HG03064 (cell line): ENCODE measurements at regions not wholly inside any gene's neighbourhood (a gene's known extent, or its start where the extent isn't known, plus 50 kb on each side); places are given as distances from the start of the nearest gene placed in this dataset.

ENCODE experiments used
- ATAC-seq: cut with Tn5 transposase; IDR thresholded peaks from one replicate; pipeline ENCODE4 v1.9.1; 2021; ENCODE audit warnings: low read depth; ENCODE audit not compliant: unreplicated experiment

- ATAC-seq: no peak
Observed at GRCh38 chr7:10075866-10076265, 897.8 kb upstream of the PHF14 start.

DNA sequence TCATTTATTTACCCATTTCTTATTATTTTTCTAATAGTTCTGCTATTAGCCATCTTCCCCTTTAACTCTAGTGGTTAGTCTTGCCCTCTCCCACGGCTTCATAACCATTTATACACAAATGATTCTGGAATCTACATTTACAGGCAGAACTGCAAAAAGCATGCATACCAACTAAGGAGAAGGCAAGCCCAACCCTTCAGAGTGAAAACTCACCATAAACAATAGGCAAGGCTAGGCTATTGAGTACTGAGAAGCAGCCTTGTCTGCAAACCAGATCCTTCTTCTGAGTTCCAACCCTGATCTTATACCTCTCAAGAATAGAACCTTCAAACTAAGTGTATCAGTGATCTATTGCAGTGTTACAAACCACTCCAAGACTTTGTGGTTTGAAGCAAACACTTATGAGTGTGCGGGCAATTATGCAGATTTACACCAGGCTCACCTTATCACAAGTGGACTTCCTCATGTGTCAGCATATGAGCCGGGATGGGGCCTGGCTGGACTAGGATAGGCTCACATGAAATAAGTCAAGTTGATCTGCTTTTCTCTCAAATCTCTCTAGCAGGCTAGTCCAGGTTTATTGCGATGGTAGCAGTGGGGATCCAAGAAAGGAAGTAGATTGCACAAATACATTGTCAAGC, 896.9 kb upstream of the PHF14 start:
- no peak for ATAC-seq

DNA sequence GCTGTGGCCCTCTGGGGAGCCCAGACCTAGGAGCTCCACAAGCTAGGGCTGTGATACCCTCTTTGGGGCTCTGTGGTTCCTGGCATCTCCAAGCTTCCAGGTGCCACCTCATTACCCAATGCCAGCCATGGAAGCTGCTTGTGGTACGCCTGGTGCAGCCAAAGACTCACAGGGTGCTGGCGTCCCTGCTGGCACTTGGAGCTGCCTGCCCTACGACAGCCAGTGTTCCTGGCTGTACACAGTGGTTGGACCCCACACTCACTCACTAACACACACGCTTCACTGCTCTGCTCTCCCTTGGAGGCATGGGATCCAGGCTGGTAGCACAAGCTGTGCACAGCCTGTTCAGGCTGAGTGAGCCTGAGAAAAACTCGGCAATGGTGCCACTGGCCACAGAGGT, 894.1 kb upstream of the PHF14 start:
- no peak for ATAC-seq

- no peak for ATAC-seq
Observed at GRCh38 chr7:10082896-10083295, 890.8 kb upstream of the PHF14 start.

DNA sequence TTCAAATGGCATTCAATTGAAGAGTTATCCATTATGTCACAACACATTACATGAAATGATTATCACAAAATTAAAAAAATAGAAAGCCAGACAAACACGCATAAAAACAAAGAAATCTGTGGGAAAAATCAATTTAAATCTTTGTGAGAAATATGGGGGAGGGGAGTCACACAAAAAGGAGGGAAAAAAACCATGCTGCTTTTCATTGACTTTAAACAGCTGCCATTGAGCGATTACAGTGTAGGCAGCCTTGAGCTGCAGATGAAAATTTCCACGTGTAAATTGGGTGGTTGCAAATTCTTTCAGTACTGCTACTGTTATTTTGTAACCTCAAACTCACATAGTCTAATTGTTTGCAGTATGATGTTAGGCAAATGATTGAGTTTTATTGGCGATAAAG, 889.9 kb upstream of the PHF14 start:
- ATAC-seq: no peak

GRCh38 chr7:10085231-10085630, 888.4 kb upstream of the PHF14 start:
- no peak for ATAC-seq

DNA sequence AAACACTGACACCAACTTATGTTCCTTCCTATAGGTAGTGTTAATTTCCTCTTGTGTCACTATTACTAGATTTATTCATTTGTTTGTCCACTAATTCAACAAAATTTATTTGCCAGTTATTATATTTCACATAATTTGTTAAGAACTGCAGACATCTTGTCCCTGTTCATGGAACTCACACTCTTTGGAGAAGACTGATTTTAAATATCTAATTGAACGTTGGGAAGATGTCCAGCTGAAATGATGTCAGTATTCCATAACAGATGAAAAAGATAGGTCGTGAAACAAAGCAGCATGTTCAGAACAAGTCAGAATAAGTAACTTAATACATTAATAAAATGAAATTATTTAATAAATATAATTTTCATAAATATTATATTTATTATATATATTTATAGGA, 873.1 kb upstream of the PHF14 start:
- no peak for ATAC-seq

DNA sequence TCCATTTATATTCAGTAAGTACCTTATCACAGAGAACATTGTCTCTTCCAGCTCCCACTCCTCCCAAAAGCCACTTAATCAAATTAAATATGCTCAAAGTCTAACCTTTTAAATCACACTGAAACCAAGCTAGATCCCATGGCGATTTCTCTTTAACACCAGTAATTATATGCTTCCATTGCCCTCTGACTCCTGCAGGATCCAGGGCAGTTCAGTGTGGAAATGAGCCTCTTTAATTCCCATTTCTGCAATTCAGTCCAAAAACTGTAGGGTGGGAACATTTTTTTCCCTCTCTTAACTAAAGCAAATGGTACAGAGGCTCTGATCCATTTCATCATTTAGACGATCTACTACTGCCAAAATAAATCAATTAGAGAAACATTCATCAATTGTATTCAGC, 872.3 kb upstream of the PHF14 start:
- ATAC-seq: no peak

- no peak for ATAC-seq
Observed at GRCh38 chr7:10104292-10104691, 869.4 kb upstream of the PHF14 start.

DNA sequence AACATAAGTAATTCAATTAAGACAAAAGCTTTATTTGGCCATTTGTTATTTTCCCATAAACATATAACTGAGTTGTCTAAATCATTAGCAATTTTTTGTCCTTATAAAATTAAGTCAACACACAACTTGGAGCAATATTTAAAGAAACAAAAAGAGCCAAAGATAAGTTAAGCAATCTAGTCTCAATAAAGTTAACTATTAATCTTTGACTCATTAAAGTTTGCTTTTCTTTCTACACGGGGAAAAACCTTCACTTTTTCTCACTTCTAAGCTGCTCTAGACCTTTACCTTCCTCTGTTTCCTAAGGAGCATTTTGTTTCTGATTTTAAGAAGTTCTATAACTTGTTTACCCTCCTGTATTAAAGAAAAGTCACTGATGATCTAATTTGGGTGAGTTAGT, 867.1 kb upstream of the PHF14 start:
- ATAC-seq: no peak

GRCh38 chr7:10116511-10116910, 857.2 kb upstream of the PHF14 start:
- no peak for ATAC-seq

DNA sequence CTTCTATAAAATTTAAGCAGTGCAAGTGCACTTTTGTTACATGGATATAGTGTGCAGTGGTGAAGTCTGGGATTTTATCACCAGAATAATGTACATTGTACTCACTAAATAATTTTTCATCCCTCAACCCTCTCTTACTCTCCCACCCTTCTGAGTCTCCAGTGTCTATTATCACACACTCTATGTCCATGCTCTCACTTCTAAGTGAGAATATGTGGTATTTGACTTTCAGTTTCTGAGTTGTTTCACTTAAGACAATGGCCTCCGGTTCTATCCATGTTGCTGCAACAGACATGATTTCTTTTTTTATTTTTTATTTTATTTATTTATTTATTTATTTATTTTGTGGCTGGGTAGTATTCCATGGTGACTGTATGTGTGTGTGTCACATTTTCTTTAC, 855.9 kb upstream of the PHF14 start:
- no peak for ATAC-seq

DNA sequence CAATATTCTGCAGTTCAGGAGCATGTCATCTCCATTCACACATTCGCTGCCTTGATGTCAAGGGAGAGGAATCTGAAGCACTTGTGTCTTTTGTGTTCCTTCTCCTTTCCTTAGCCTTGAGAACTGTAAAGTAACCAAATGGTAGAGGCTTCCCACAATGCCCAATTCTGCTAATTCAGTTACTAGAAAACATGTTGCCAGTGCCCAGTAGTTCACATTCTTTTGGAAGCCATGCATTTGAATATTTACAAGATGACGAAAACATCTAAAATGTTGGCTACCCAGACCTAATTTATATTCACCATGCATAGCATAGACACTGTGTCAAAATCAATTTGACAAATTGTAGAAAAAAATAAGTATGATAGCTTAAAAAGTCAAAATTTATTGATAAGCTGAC, 852.7 kb upstream of the PHF14 start:
- ATAC-seq: no peak

DNA sequence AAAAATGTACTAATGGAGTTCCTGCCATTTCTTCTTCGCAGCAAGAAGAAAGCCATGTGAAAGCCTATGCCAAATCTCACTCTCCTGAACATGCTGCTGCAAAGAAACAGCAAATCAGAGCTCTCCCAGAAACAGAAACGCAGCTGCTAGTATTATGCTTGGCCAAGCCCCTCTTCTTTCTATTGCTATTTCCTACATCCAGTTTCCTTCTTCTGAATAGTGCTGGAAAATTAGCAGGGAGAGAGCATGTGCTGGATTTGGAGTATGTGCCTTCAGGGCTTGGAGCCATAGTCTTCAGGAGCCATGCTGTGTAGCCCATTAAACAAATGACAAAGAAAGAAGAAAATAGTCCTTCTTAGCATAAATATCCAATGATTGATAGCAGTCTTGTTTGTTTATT, 852.0 kb upstream of the PHF14 start:
- no peak for ATAC-seq

- ATAC-seq: no peak
Observed at GRCh38 chr7:10122551-10123100, 851.0 kb upstream of the PHF14 start.

- ATAC-seq: no peak
Observed at GRCh38 chr7:10128748-10129147, 844.9 kb upstream of the PHF14 start.

DNA sequence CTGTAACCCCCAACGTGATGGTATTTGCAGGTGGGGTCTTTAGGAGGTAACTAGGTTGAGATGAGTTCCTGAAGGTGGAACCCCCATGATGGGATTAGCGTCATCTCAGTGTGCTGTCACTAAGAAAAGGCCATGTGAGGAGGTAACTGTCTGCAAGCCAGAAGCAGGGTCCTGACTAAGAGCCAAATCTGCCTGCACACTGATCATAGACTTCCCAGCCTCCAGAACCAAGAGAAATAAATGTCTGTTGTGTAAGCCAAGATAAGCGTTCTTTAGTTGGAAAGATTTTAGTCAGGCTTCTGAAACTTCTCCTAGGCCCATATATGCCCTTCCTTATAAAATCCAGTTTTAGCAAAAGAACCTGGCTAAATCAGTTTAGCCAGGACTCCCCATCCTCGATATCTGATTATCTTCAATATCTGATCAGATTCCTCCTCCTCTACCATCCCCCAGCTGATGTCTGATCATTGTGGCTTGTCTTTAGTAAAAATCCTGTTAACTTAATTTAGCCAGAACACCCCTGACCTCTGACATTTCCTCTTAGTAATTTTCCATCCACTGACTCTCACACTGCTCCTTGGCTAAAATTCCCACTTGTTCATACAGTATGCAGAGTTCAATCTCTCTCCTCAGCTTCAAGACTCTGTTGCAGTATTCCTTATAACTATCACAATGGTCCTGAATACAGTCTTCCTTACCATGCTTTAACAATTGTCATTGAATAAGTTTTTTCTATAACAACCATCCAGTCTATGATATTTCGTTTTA, 835.4 kb upstream of the PHF14 start:
- no peak for ATAC-seq

GRCh38 chr7:10146271-10146670, 827.4 kb upstream of the PHF14 start:
- no peak for ATAC-seq

GRCh38 chr7:10156972-10157371, 816.7 kb upstream of the PHF14 start:
- ATAC-seq: no peak

DNA sequence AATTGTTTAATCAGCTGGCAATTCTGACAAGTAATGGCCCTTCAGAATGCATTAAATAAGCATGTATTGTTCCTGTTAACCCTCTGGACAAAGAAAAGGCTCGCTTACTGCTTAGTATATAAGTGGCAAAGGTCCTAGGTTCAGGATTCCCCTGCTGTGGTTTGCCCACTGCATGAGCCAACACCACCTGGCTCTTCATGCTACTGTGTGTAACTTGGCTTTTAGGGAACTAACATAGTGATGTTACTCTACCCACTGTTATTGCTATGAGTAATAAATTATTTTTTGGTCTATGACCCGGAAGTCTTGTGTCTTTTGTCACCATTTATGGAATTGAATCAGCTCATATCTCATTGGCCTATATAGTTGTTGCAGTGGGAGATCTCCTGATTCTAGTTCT, 791.7 kb upstream of the PHF14 start:
- no peak for ATAC-seq

GRCh38 chr7:10192074-10192473, 781.6 kb upstream of the PHF14 start:
- ATAC-seq: no peak

DNA sequence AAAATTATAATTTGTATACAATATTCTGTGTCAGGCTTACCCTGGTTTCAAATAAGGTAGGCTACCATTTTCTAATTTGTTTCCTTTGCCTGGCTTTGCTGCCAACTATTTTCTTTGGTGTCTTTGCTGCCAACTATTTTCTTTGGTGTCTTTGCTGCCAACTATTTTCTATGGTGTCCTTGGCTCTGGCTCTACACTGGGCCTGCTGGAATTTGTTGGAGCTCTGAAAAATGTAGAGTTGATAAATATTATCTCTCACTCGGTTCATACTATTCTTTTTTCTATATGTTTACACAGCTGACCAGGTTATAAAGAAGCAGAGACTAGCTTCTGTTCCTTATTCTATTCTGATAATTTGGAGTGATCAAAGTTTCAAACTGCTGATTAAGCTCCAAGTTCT, 768.0 kb upstream of the PHF14 start:
- no peak for ATAC-seq
